ENCODE measurements at regions not wholly inside any gene's neighbourhood (a gene's known extent, or its start where the extent isn't known, plus 50 kb on each side); places are given as distances from the start of the nearest gene placed in this dataset.

DNA sequence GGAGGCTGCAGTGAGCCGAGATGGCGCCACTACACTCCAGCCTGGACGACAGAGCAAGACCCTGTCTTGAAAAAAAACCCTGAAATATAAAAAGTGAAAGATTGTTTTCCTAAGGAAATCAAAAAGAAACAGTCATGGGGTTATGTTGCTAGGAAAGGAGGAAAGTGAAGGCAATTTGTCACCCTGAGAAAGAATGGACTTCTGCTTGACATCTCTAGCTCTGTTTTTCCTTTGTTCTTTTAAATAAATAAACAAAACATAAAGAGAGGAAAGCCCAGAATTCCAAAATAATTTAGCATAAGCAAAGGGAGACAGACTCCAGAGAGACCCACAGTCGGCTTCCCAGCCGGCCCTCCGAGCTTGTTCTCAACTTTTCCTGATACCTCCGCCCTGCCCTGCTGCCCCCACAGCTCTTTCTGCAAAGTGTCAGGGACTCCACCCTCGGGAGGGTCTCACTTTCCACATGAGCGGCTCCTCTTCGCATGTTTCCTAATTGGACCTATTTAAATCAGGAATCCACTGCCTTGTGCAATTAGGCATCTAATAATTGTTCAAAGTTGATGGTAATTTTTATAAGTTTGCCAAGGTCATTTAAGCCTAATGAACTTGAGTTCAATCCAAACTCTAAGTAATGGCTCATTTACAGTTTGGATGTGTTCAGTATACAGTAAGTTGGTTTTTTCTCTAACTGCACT, 49.8 kb upstream of the COPS8 start:
- no peak for TF ChIP-seq CTCF (IDR thresholded peaks at IDR 0.05; ENCODE audit: low read depth, low read length, missing control alignments)
- no peak for DNase-seq (ENCODE audit: low read depth)
- no peak overlapping the region for H3K4me3 ChIP-seq (ENCODE audit: low read depth, low read length)

All from GM12864 (cell line).